HL-60 (cell line): ENCODE measurements at regions not wholly inside any gene's neighbourhood (a gene's known extent, or its start where the extent isn't known, plus 50 kb on each side); places are given as distances from the start of the nearest gene placed in this dataset.

Source experiments
- DNase-seq, 2 experiments: peaks; one replicate each; pipeline ENCODE4 v3.0.0-alpha.2; 2010 to 2020; ENCODE audit warnings: low read depth in 1 of 2, low spot score in 1 of 2
- H3K27ac ChIP-seq: fragments of 250-450 bp; sonication (Bioruptor Pico); replicated peaks from 2 replicates; pipeline ENCODE4 v1.5.1; 2020; ENCODE audit warnings: mild to moderate bottlenecking, moderate library complexity
- H3K27me3 ChIP-seq: fragments of 250-450 bp; sonication (Bioruptor Pico); 2 replicates; pipeline ENCODE4 v1.5.1; 2021; ENCODE audit warnings: mild to moderate bottlenecking, moderate library complexity; ENCODE audit not compliant: insufficient read depth, poor library complexity, severe bottlenecking
- H3K4me3 ChIP-seq: replicated peaks from 2 replicates; pipeline ENCODE4 v1.5.1; 2011; ENCODE audit warnings: mild to moderate bottlenecking, control low read depth, low read length; ENCODE audit not compliant: insufficient read depth
- CTCF ChIP-seq: IDR thresholded peaks from one replicate; pipeline ENCODE4 v1.5.1; 2011; ENCODE audit warnings: low read length, control low read depth, inconsistent platforms; ENCODE audit not compliant: insufficient read depth
- GABPA ChIP-seq: IDR thresholded peaks from 2 replicates; pipeline ENCODE4 v1.6.1; 2012; ENCODE audit warnings: low read depth
- POLR2AphosphoS5 ChIP-seq: IDR thresholded peaks from 2 replicates; pipeline ENCODE4 v1.6.1; 2012; ENCODE audit warnings: low read depth
- REST ChIP-seq: IDR thresholded peaks from 2 replicates; pipeline ENCODE4 v1.6.1; 2012; ENCODE audit warnings: low read depth; ENCODE audit not compliant: insufficient replicate concordance
- SPI1 ChIP-seq: IDR thresholded peaks from 2 replicates; pipeline ENCODE4 v1.6.1; 2012; ENCODE audit warnings: low read depth, mild to moderate bottlenecking, borderline replicate concordance

DNA sequence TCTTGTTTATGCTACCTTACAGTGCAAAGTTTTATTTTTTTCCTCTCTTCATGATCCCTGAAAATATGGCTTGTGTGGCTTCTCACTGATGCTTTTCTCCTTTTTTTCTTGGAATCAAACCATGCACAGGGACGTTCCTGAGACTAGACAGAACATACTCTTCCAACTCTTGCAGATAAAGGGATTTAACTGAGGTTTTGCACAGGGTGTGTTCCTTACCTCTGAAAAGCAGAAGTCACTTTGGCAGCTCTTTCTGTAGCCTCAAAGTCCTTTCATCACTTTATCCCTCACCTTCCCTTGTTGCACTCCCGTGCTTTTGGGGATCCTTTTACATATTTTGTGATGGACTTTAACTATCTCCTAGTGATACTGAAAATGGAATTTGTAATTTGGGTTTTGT lies 300.1 kb downstream of the SPRY1 start:
- Histone ChIP-seq H3K4me3 (no peak overlapping the region), H3K27me3 (no peaks in the 10 kb centered on the region), H3K27ac (no peak overlapping the region)
- DNase-seq, result peak in 1 of 2 experiments; percentile 30
- TF ChIP-seq SPI1 (peak; percentile 91), CTCF (no peak), REST (no peak), GABPA (no peak), POLR2AphosphoS5 (no peak)

DNA sequence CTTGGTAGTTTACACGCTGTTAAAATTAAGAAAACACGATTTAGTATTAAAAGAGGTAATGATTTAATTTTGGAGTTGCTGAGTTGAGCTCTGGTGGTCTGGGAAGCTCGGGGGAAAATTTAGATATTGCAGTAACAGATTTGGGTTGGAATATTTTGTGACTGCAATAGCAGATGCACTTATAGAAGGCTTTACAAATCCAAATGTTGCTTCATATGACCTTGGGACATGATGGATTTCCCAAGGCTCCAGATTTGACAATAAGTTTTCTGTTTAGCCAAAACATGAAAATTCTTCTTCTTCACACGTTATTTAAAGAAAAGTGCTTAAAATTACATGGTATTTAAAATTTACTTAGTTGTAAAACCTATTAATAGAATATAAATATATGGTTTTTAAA lies 302.0 kb downstream of the SPRY1 start:
- no peaks in the 10 kb centered on the region for H3K27me3 ChIP-seq
- no peak for DNase-seq
- H3K27ac ChIP-seq, result no peak overlapping the region
- no peak overlapping the region for H3K4me3 ChIP-seq
- TF ChIP-seq CTCF (no peak), GABPA (no peak), SPI1 (no peak), REST (no peak), POLR2AphosphoS5 (no peak)

GRCh38 chr4:123699880-123700771 lies 303.5 kb downstream of the SPRY1 start:
- no peak overlapping the region for H3K27ac ChIP-seq
- DNase-seq, result no peak
- no peaks in the 10 kb centered on the region for H3K27me3 ChIP-seq
- H3K4me3 ChIP-seq, result no peak overlapping the region
- TF ChIP-seq GABPA (no peak), CTCF (no peak), SPI1 (no peak), POLR2AphosphoS5 (no peak), REST (no peak)
